Esophagus muscularis mucosa (tissue), 4 donors: ENCODE measurements at regions not wholly inside any gene's neighbourhood (a gene's known extent, or its start where the extent isn't known, plus 50 kb on each side); places are given as distances from the start of the nearest gene placed in this dataset.

Experiments used
- EP300 ChIP-seq: sonication (generic); formaldehyde crosslinking; IDR thresholded peaks from one replicate; pipeline ENCODE4 v1.6.1; 2017; ENCODE audit warnings: antibody characterized with exemption
- POLR2A ChIP-seq: fragments of 450-650 bp; IDR thresholded peaks from one replicate; pipeline ENCODE4 v1.6.1; 2017; ENCODE audit warnings: antibody characterized with exemption, moderate library complexity, mild to moderate bottlenecking, low read depth
- POLR2AphosphoS5 ChIP-seq, 2 donors: sonication (generic); formaldehyde crosslinking; IDR thresholded peaks; one replicate each; pipeline ENCODE4 v1.6.1; 2017; ENCODE audit warnings: antibody characterized with exemption in 2 of 2
- TF ChIP-seq, protein P1 (sequence below), 3 experiments: fragments of 200-600 bp in 2 of 3; fragments of 450-650 bp in 1 of 3; sonication (generic) in 2 of 3; IDR thresholded peaks; one replicate each; pipeline ENCODE4 v1.5.1; 2017 to 2019; ENCODE audit warnings: antibody characterized with exemption in 3 of 3, mild to moderate bottlenecking in 2 of 3, moderate library complexity in 1 of 3

- TF ChIP-seq, protein P1, sequence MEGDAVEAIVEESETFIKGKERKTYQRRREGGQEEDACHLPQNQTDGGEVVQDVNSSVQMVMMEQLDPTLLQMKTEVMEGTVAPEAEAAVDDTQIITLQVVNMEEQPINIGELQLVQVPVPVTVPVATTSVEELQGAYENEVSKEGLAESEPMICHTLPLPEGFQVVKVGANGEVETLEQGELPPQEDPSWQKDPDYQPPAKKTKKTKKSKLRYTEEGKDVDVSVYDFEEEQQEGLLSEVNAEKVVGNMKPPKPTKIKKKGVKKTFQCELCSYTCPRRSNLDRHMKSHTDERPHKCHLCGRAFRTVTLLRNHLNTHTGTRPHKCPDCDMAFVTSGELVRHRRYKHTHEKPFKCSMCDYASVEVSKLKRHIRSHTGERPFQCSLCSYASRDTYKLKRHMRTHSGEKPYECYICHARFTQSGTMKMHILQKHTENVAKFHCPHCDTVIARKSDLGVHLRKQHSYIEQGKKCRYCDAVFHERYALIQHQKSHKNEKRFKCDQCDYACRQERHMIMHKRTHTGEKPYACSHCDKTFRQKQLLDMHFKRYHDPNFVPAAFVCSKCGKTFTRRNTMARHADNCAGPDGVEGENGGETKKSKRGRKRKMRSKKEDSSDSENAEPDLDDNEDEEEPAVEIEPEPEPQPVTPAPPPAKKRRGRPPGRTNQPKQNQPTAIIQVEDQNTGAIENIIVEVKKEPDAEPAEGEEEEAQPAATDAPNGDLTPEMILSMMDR (IDR thresholded peaks at IDR 0.05) = no peak
- no peak for TF ChIP-seq POLR2A
- no peak for TF ChIP-seq POLR2AphosphoS5 (IDR thresholded peaks at IDR 0.05)
- TF ChIP-seq EP300 = no peak
Measured at GRCh38 chr4:126097155-126097799, 782.5 kb downstream of the FAT4 start.
